GM13976 (cell line): ENCODE measurements at regions not wholly inside any gene's neighbourhood (a gene's known extent, or its start where the extent isn't known, plus 50 kb on each side); places are given as distances from the start of the nearest gene placed in this dataset.

ENCODE experiments used
- DNase-seq: peaks from one replicate; pipeline ENCODE4 v3.0.0; 2012; ENCODE audit warnings: low spot score
- CTCF ChIP-seq: IDR thresholded peaks from 2 replicates; pipeline ENCODE4 v1.5.1; 2012; ENCODE audit warnings: borderline replicate concordance, mild to moderate bottlenecking; ENCODE audit not compliant: insufficient read depth; ENCODE audit errors: extremely low read depth, missing control alignments, control extremely low read depth
- in situ Hi-C: fragments of 300-500 bp; cut with MboI; formaldehyde crosslinking; loops from one replicate; pipeline ENCODE4 v1.12.0; 2022; ENCODE audit warnings: low sequenced_read_pairs, mixed read lengths, inconsistent platforms; ENCODE audit not compliant: unreplicated experiment

- in situ Hi-C loops = no loop called here
- no peak for TF ChIP-seq CTCF
- DNase-seq = no peak
Observed at GRCh38 chr4:137310166-137310565, 222.1 kb downstream of the PCDH18 start.

- in situ Hi-C loops = no loop called here
- no peak for TF ChIP-seq CTCF
- DNase-seq = no peak
Observed at GRCh38 chr4:137309424-137309823, 222.9 kb downstream of the PCDH18 start.

- in situ Hi-C loops = no loop called here
- DNase-seq = no peak
Observed at GRCh38 chr4:137307806-137308205, 224.5 kb downstream of the PCDH18 start.

GRCh38 chr4:137300776-137301175 lies 231.5 kb downstream of the PCDH18 start:
- no peak for DNase-seq
- in situ Hi-C loops = no loop called here
- TF ChIP-seq CTCF = no peak

More at GRCh38 chr4:137307806-137308205, 224.5 kb downstream of the PCDH18 start:
- no peak for TF ChIP-seq CTCF

GRCh38 chr4:137299281-137299680 lies 233.0 kb downstream of the PCDH18 start:
- in situ Hi-C loops = no loop called here
- DNase-seq = no peak
- TF ChIP-seq CTCF = no peak

GRCh38 chr4:137293281-137293680 lies 239.0 kb downstream of the PCDH18 start:
- in situ Hi-C loops = no loop called here
- TF ChIP-seq CTCF = no peak
- no peak for DNase-seq

GRCh38 chr4:137283737-137284136 lies 248.6 kb downstream of the PCDH18 start:
- DNase-seq = no peak
- in situ Hi-C loops = no loop called here
- TF ChIP-seq CTCF = no peak
